HPDE6-E6E7 (cell line): ENCODE measurements at regions not wholly inside any gene's neighbourhood (a gene's known extent, or its start where the extent isn't known, plus 50 kb on each side); places are given as distances from the start of the nearest gene placed in this dataset.
"Not testable (repeated sequence)": the region's sequence is repeated elsewhere in the genome, so short reads cannot be mapped to it uniquely, and the experiment has no call there.

Experiments used
- DNase-seq: peaks from one replicate; pipeline ENCODE4 v3.0.0; 2011; ENCODE audit warnings: missing footprints; ENCODE audit errors: extremely low spot score

DNA sequence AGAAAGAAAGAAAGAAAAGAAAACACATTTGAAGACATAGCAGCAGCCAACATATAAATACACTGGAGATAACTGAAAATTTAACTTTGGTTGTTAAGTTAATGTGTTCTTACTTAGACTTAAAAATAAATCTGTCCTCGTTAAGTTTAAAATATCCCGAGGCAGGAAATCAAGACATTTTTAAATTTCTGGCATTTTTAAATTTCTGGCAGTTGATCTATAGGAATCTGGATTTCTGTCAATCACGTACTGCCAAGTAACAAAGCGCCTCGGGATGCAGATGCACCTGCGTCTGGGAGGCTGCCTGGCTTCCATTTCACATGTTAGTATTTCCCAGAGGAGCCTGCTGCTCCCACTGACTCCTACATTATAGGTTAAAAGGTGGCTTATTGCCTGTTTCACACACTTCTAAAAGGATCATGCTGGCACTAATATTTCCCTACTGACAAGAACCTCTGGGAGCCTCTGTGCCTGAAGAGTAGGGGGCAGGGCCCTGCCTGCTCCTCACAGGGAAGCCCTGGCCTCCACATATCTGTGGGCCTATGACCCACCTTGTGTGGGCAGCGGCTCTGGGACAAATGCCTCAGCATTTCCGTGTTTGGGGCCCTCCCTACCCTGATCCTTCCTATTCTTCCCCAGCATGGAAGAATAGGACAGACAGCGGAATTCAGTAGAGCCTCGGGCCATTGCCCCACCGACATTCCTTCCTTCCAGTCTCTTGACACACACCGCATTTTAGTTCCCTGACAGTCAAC is 62.8 kb upstream of the ATP12A start:
- DNase-seq, result no peak

DNA sequence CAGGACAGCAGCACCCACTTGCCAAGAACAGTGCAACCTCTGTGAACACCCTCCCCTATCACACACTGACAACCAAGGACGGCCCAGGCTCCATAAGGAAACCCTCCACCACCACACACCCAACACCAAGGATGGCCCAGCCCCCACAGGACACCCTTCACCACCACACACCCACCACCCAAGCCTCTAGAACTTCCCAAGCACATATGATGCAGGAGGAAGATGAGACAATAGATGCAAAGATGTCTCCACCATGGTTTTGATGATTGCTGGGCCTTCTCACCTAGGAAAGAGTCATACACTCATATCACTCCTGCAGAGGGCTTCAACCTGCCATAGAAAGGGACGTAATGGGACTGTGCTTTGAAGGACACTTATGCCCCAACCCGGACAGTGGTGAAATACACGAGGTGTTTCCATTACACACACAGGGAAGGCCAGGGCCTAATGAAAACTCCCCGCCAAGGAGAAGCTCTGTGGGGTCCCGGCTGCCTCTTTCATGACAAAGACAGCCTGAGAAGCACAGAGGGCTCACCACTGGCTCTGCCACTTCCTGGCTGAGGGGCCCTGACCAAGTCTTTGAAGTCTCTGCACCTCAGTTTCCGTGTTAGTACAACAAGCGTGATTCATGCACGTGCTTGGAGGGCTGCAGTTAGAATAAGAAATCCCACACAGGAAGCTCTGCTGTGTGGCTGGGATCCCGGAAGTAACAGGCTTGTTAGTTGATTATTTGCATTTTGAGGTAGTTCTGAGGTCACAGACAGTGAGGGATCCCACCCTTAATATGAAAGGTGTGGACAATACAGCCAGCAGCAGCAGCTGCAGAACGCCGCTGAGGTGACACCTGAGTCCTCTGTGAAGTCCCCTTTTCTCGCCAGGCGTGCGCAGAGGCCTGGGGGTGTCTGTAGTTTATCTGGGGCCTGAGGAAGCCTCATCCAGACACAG is 61.9 kb upstream of the ATP12A start:
- no peak for DNase-seq

DNA sequence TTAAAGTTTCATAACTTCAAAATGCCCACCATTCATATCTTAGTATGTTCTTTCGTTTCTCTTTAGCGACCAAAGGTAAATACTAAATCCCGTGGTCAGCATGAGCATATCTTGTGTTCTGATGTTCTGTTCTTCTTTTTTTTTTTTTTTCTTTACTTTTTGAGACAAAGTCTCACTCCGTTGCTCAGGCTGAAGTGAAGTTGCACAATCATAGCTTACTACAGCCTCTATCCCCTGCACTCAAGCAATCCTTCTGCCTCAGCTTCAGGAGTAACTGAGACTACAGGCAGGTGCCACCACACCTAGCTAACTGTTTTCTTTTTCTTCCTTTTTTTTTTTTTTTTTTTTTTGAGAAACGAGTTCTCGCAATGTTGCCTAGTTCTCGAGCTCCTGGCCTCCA is 60.9 kb upstream of the ATP12A start:
- no peak for DNase-seq

DNA sequence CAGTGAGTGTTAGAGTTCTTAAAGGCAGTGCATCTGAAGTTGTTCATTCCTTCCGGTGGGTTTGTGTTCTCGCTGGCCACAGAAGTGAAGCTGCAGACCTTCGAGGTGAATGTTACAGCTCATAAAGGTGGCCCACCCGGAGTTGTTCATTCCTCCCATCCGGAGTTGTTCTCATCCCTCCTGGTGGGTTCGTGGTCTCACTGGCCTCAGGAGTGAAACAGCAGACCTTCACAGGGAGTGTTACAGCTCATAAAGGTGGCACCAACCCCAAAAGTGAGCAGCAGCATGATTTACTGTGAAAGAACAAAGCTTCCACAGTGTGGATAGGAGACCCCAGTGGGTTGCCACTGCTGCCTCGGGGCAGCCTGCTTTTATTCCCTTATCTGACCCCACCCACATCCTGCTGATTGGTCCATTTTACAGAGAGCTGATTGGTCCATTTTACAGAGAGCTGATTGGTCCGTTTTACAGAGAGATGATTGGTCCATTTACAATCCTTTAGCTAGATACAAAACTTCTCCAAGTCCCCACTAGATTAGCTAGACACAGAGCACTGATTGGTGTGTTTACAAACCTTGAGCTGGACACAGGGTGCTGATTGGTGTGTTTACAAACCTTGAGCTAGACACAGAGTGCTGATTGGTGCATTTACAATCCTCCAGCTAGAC is 57.6 kb upstream of the ATP12A start:
- DNase-seq, result not testable (repeated sequence)

DNA sequence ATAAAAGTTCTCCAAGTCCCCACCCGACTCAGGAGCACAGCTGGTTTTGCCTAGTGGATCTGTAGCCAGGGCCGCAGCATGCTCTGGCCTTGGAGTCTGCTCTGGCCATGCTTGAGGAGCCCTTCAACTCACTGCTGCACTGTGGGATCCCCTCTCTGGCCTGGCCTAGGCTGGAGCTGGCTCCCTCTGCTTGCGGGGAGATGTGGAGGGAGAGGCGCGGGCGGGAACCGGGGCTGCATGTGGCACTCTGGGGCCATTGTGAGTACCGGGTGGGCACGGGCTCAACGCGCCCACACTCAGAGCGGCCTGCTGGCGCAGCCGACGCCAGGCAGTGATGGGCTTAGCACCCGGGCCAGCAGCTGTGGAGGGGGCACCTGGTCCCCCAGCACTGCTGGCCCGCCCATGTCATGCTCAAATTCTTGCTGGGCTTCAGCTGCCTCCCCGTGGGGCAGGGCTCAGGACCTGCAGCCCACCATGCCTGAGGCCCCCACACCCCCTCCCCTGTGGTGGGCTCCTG is 57.0 kb upstream of the ATP12A start:
- no peak for DNase-seq

DNA sequence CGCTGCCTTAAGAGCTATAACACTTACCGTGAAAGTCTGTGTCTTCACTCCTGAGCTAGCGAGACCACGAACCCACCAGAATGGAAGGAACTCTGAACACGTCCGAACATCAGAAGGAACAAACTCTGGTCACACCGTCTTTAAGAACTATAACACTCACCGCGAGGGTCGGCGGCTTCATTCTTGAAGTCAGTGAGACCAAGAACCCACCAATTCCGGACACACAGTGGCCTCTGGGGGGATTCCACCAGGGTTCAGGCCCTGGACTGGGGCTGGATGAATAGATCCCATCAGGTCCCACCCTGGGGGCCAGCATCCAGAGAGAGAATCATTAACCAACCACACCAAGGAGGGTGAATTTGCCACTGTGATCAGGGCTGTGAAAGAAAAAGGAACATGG is 55.8 kb upstream of the ATP12A start:
- no peak for DNase-seq

DNA sequence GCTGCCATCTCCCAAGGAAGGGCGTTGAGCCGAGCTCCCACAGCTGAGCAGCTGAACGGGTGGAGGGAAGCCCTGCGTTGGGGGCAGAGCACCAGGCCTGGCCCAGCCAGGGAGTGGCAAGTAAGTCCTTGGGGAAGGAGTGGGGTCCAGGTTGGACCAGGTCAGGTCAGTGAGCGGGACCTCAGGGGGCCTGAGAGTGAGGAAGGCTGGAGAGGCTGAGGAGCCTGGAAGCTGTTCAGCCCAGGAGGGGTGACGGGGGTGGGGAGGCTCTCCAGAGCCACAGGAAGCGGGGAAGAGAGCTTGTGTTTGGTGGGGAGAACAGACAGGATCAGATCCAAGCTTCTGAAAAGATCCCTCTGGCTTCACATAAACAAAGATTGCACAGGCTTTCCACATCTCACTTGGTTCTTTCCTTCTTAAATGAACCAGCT is 55.4 kb upstream of the ATP12A start:
- no peak for DNase-seq

DNA sequence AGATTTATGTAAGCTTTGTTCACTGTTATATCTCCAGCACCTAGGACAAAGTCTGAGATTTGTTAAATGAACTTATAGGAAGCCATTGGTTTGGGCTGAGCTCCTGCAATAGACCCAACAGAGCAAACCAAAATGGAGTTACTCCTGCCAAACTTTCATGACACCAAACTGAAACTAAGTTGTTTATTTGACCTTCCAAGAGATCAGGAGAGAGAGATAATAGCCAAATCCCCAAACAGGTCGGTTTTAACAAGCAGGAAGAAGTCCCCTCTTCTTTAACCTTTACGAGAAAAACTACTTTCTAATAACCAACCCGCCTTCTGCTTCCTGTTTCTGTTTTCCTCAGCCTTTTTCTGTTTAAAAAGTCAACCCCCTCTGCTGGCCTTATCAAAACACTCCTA is 54.9 kb upstream of the ATP12A start:
- DNase-seq, result no peak

DNA sequence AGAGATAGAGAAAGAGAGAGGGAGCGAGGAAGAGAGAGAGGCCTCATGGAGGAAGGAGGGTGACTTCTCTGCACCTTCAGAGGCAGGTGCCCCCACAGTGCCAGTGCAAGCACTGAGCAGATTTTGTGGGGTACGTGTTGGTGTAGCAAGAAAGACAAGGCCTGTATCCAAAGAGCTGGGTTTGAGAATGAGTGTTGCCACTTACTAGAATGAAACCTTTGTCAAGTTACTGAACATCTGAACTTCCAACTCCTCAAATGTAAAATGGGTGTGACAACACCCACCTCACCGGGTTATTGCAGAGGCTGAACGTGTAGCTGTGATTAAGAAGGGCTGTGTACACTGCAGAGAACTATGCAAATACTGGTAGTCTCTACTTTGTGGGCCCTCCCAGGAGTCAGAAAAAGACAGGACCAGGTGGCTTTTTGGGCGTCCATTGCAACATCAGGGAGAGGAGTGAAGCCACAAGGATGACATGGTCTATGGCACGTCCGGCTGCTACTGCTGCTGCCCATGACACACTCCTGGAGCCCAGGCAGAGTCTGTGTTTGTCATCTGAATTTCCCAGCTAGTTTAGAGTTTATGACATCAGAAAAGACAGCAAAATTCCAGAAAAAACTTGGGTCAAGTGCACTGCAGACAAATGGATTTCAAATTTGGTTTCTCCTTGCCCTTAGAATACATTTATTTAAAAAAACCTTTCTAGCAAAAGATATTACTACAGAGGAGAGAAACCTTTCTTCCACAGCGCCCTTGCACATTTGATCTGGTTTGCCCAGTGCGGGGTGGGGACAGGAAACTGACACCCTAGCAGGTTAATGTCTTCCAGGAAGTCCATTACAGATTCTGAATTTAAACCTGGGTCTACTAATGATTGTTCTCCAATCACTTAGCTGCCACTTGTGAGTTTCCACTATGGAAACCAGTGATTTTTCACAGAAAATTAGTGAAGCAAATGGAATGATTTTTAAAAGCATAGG is 54.0 kb upstream of the ATP12A start:
- no peak for DNase-seq

DNA sequence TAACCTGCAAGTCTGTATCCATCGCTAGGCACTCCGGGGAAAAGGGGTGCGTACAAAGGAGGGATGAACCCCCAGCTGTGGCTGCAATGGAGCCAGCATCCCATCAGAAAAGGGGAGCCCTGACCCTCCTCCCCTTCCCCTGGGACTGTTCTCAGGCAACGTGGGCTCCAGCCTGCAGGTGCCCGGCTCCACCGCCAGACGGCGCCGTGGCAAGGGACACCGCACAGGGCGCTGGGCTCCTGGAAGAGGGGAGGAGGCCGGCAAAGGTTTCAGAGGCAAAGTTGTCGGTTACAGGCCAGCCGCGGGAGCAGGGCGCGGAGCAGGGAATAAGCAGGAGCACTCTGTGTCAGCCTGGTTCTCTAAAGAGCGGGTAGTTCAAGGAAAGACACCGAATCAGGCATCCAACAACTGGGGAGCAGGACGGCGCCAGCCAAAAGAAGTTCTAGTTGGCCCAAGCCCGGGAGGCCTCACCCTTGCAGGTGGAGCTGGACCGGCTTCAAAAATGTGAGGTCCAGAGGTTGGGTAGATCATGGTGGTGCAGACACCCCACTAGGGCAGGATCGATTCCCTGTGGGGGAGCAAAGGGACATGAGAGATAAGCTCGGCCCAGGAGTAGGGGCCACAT is 53.0 kb upstream of the ATP12A start:
- DNase-seq, result no peak

DNA sequence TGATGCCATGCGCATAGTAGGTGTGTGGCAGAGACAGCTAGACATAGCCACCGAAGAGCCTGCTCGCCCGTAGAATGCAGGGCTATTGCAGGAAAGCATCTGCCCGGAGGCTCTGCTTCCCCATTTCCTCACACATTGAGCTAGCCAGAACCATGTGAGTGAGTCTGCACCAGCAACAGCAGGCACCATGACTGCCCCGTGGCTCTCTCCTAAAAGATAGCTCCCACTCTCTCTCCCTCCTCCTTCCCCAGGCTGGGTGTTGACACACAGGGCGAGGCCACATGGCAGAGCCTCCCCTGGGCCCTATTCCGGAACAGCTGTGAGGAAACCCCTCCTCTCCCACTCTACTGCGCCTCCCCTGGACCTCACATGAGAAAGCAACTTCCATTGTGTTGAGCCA is 52.3 kb upstream of the ATP12A start:
- DNase-seq, result no peak

DNA sequence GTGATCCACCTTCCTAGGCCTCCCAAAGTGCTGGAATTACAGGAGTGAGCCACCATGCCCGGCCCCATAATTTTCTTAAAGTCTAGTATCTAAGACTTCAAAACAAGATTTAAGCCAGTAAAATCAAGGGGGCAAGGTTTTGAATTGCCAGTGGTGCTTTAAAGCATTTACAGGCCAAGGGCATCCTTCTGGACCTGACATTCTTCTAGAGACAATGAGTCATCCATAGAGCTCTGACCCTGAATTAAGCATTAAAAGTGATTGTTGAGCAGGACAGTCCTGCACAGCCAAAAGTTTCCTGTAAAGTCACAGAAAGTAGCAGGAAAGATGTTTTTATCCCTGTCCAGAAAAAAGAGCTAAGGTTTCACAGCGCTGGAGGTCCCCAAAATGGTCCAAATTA is 50.9 kb upstream of the ATP12A start:
- no peak for DNase-seq

DNA sequence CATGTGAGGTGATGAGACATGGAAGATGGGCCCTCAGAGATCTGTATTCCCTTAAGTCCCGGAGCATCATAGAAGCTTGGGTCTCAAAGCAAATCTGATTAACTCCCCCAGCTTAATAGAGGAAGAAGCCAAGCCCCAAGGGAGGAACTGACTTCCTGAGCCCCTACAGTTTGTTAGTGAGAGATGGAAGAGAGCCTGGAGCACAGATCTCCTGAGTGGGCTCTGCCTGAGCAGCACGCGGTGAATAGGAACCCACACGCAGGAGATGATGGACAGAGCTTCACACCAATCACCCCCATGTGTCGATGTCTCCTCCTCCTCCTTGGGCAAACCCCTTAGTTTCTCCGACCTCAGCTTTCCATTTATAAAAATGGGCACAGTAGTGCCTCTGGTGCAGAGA is 50.1 kb upstream of the ATP12A start:
- no peak for DNase-seq
